ENCODE measurements at regions not wholly inside any gene's neighbourhood (a gene's known extent, or its start where the extent isn't known, plus 50 kb on each side); places are given as distances from the start of the nearest gene placed in this dataset.

GRCh38 chr18:72223733-72224132, 320.4 kb downstream of the CBLN2 start:
- no peaks in the 10 kb centered on the region for H3K27me3 Mint-ChIP-seq
- no peak overlapping the region for H3K27ac Mint-ChIP-seq
- H3K36me3 Mint-ChIP-seq: no peaks in the 10 kb centered on the region
- peaks cover 7% of the 10 kb centered on the region for H3K9me3 Mint-ChIP-seq
- H3K4me1 Mint-ChIP-seq (ENCODE audit: low read depth): no peaks in the 10 kb centered on the region
- ChIA-PET CTCF (no interaction called here), POLR2A (no interaction called here)
- intact Hi-C loops (cut with micrococcal nuclease): no loop called here
- no peak overlapping the region for H3K4me3 Mint-ChIP-seq
- no peak for DNase-seq

GRCh38 chr18:72208920-72209676, 335.0 kb downstream of the CBLN2 start:
- CTCF ChIA-PET: no interaction called here
- Mint-ChIP-seq H3K36me3 (no peaks in the 10 kb centered on the region), H3K4me3 (no peak overlapping the region), H3K4me1 (ENCODE audit: low read depth) (no peaks in the 10 kb centered on the region), H3K9me3 (peaks cover 16% of the 10 kb centered on the region), H3K27me3 (no peaks in the 10 kb centered on the region), H3K27ac (no peak overlapping the region)
- intact Hi-C loops (cut with micrococcal nuclease): no loop called here
- POLR2A ChIA-PET: no interaction called here
- no peak for DNase-seq

- no peaks in the 10 kb centered on the region for H3K36me3 Mint-ChIP-seq
- CTCF ChIA-PET: no interaction called here
- H3K4me1 Mint-ChIP-seq (ENCODE audit: low read depth): no peaks in the 10 kb centered on the region
- peaks cover 16% of the 10 kb centered on the region for H3K9me3 Mint-ChIP-seq
- intact Hi-C loops (cut with micrococcal nuclease): no loop called here
- no peaks in the 10 kb centered on the region for H3K27me3 Mint-ChIP-seq
- no peak overlapping the region for H3K4me3 Mint-ChIP-seq
- POLR2A ChIA-PET: no interaction called here
- DNase-seq: no peak
- H3K27ac Mint-ChIP-seq: no peak overlapping the region
Observed at GRCh38 chr18:72207280-72207679, 336.9 kb downstream of the CBLN2 start.

GRCh38 chr18:72206814-72207213, 337.3 kb downstream of the CBLN2 start:
- H3K27ac Mint-ChIP-seq: no peak overlapping the region
- CTCF ChIA-PET: no interaction called here
- no peaks in the 10 kb centered on the region for H3K4me1 Mint-ChIP-seq (ENCODE audit: low read depth)
- intact Hi-C loops (cut with micrococcal nuclease): no loop called here
- no peak overlapping the region for H3K4me3 Mint-ChIP-seq
- H3K9me3 Mint-ChIP-seq: peaks cover 14% of the 10 kb centered on the region
- no peaks in the 10 kb centered on the region for H3K36me3 Mint-ChIP-seq
- POLR2A ChIA-PET: no interaction called here
- DNase-seq: no peak
- H3K27me3 Mint-ChIP-seq: no peaks in the 10 kb centered on the region

- CTCF ChIA-PET: no interaction called here
- Mint-ChIP-seq H3K27me3 (no peaks in the 10 kb centered on the region), H3K9me3 (peaks cover 8% of the 10 kb centered on the region), H3K4me3 (no peak overlapping the region), H3K4me1 (ENCODE audit: low read depth) (no peaks in the 10 kb centered on the region), H3K27ac (no peak overlapping the region), H3K36me3 (no peaks in the 10 kb centered on the region)
- DNase-seq: no peak
- intact Hi-C loops (cut with micrococcal nuclease): no loop called here
- POLR2A ChIA-PET: no interaction called here
Observed at GRCh38 chr18:72201032-72201431, 343.1 kb downstream of the CBLN2 start.

GRCh38 chr18:72197591-72197990, 346.6 kb downstream of the CBLN2 start:
- peaks cover 8% of the 10 kb centered on the region for H3K9me3 Mint-ChIP-seq
- no peaks in the 10 kb centered on the region for H3K27me3 Mint-ChIP-seq
- no peak for DNase-seq
- CTCF ChIA-PET: no interaction called here
- H3K36me3 Mint-ChIP-seq: no peaks in the 10 kb centered on the region
- POLR2A ChIA-PET: no interaction called here
- H3K4me3 Mint-ChIP-seq: no peak overlapping the region
- H3K4me1 Mint-ChIP-seq (ENCODE audit: low read depth): no peaks in the 10 kb centered on the region
- no peak overlapping the region for H3K27ac Mint-ChIP-seq
- intact Hi-C loops (cut with micrococcal nuclease): no loop called here

- DNase-seq: no peak
- Mint-ChIP-seq H3K27ac (no peak overlapping the region), H3K27me3 (no peaks in the 10 kb centered on the region), H3K4me3 (no peak overlapping the region), H3K36me3 (no peaks in the 10 kb centered on the region), H3K4me1 (ENCODE audit: low read depth) (no peaks in the 10 kb centered on the region), H3K9me3 (peaks cover 8% of the 10 kb centered on the region)
- intact Hi-C loops (cut with micrococcal nuclease): no loop called here
- ChIA-PET POLR2A (no interaction called here), CTCF (no interaction called here)
Observed at GRCh38 chr18:72194072-72194471, 350.1 kb downstream of the CBLN2 start.

- no peak for DNase-seq
- H3K27ac Mint-ChIP-seq: no peak overlapping the region
- no peaks in the 10 kb centered on the region for H3K27me3 Mint-ChIP-seq
- H3K36me3 Mint-ChIP-seq: no peaks in the 10 kb centered on the region
- no peak overlapping the region for H3K4me3 Mint-ChIP-seq
- no peaks in the 10 kb centered on the region for H3K4me1 Mint-ChIP-seq (ENCODE audit: low read depth)
- peaks cover 12% of the 10 kb centered on the region for H3K9me3 Mint-ChIP-seq
- intact Hi-C loops (cut with micrococcal nuclease): no loop called here
- ChIA-PET CTCF (no interaction called here), POLR2A (no interaction called here)
Observed at GRCh38 chr18:72187956-72188355, 356.2 kb downstream of the CBLN2 start.

GRCh38 chr18:72181241-72181764, 362.8 kb downstream of the CBLN2 start:
- Mint-ChIP-seq H3K27ac (no peak overlapping the region), H3K9me3 (peaks cover 8% of the 10 kb centered on the region), H3K36me3 (no peaks in the 10 kb centered on the region), H3K4me1 (ENCODE audit: low read depth) (no peaks in the 10 kb centered on the region), H3K27me3 (no peaks in the 10 kb centered on the region), H3K4me3 (no peak overlapping the region)
- ChIA-PET CTCF (no interaction called here), POLR2A (no interaction called here)
- intact Hi-C loops (cut with micrococcal nuclease): no loop called here
- DNase-seq: peak; percentile 10

GRCh38 chr18:72180689-72181088, 363.5 kb downstream of the CBLN2 start:
- H3K27ac Mint-ChIP-seq: no peak overlapping the region
- POLR2A ChIA-PET: no interaction called here
- H3K9me3 Mint-ChIP-seq: peaks cover 11% of the 10 kb centered on the region
- no peak for DNase-seq
- intact Hi-C loops (cut with micrococcal nuclease): no loop called here
- H3K4me3 Mint-ChIP-seq: no peak overlapping the region
- H3K4me1 Mint-ChIP-seq (ENCODE audit: low read depth): no peaks in the 10 kb centered on the region
- H3K36me3 Mint-ChIP-seq: no peaks in the 10 kb centered on the region
- no peaks in the 10 kb centered on the region for H3K27me3 Mint-ChIP-seq
- CTCF ChIA-PET: no interaction called here

- no peaks in the 10 kb centered on the region for H3K27me3 Mint-ChIP-seq
- POLR2A ChIA-PET: no interaction called here
- H3K9me3 Mint-ChIP-seq: peaks cover 11% of the 10 kb centered on the region
- H3K4me3 Mint-ChIP-seq: no peak overlapping the region
- no peak overlapping the region for H3K27ac Mint-ChIP-seq
- CTCF ChIA-PET: no interaction called here
- no peaks in the 10 kb centered on the region for H3K36me3 Mint-ChIP-seq
- no peaks in the 10 kb centered on the region for H3K4me1 Mint-ChIP-seq (ENCODE audit: low read depth)
- intact Hi-C loops (cut with micrococcal nuclease): no loop called here
- DNase-seq: no peak
Observed at GRCh38 chr18:72174972-72175649, 369.0 kb downstream of the CBLN2 start.

GRCh38 chr18:72171596-72171995, 372.5 kb downstream of the CBLN2 start:
- CTCF ChIA-PET: no interaction called here
- intact Hi-C loops (cut with micrococcal nuclease): no loop called here
- Mint-ChIP-seq H3K27me3 (no peaks in the 10 kb centered on the region), H3K27ac (no peak overlapping the region), H3K4me1 (ENCODE audit: low read depth) (no peaks in the 10 kb centered on the region), H3K9me3 (peaks cover 18% of the 10 kb centered on the region), H3K4me3 (no peak overlapping the region), H3K36me3 (no peaks in the 10 kb centered on the region)
- POLR2A ChIA-PET: no interaction called here
- no peak for DNase-seq

GRCh38 chr18:72161691-72162090, 382.5 kb downstream of the CBLN2 start:
- H3K4me1 Mint-ChIP-seq (ENCODE audit: low read depth): no peaks in the 10 kb centered on the region
- CTCF ChIA-PET: no interaction called here

More at GRCh38 chr18:72161691-72162090, 382.5 kb downstream of the CBLN2 start:
- intact Hi-C loops (cut with micrococcal nuclease): no loop called here
- Mint-ChIP-seq H3K4me3 (no peak overlapping the region), H3K9me3 (peaks cover 5% of the 10 kb centered on the region), H3K27me3 (no peaks in the 10 kb centered on the region), H3K27ac (no peak overlapping the region), H3K36me3 (no peaks in the 10 kb centered on the region)
- DNase-seq: no peak
- POLR2A ChIA-PET: no interaction called here

Data from activated CD4-positive, alpha-beta memory T cell treated with anti-CD3 and anti-CD28 coated beads for 36 hours (primary cell).